HCT116 (cell line): ENCODE measurements at regions not wholly inside any gene's neighbourhood (a gene's known extent, or its start where the extent isn't known, plus 50 kb on each side); places are given as distances from the start of the nearest gene placed in this dataset.

Source experiments
- ATAC-seq: fragments of 200-7000 bp; cut with Tn5 transposase; 2 replicates; pipeline ENCODE4 v1.9.1; 2020; ENCODE audit warnings: mild to moderate bottlenecking, moderate library complexity
- BruUV-seq: library from RNA; stranded (reverse); fragments of 400-500 nt; replicated peaks from 2 replicates; lab custom pipeline; 2021; lab: Mats Ljungman, UMichigan
- CTCF ChIA-PET: fragments of 300-600 bp; sonication (Branson Sonifier 250); formaldehyde crosslinking; loops from one replicate; lab custom pipeline; 2021; ENCODE audit warnings: antibody characterized with exemption; lab: Charles Lee
- POLR2A ChIA-PET: fragments of 300-600, 350-600 bp; sonication (Branson Sonifier 250); formaldehyde crosslinking; loops from one replicate; lab custom pipeline; 2021; ENCODE audit warnings: antibody characterized with exemption; lab: Charles Lee
- RAD21 ChIA-PET, 2 experiments: fragments of 300-600 bp; sonication (Branson Sonifier 250); formaldehyde crosslinking; loops; one replicate each; lab custom pipeline; 2023; ENCODE audit warnings: low total read pairs in 2 of 2; ENCODE audit not compliant: uncharacterized antibody in 2 of 2, unreplicated experiment in 2 of 2, low non-redundant PET in 1 of 2; lab: Charles Lee
- DNase-seq: peaks from one replicate; pipeline ENCODE4 v3.0.0-alpha.2; 2010; ENCODE audit warnings: low read depth, low spot score
- H2AFZ ChIP-seq: fragments of 200-600 bp; shearing (Covaris generic), sonication (generic); 2 replicates; pipeline ENCODE4 v1.6.1; 2017; ENCODE audit warnings: low read depth, mixed run types, mixed read lengths, antibody characterized with exemption, low read length; ENCODE audit not compliant: poor library complexity, severe bottlenecking
- H3K27ac ChIP-seq: 2 replicates; pipeline ENCODE4 v1.5.1; 2012; ENCODE audit warnings: low read depth, low read length
- H3K27me3 ChIP-seq: fragments of 200-600 bp; sonication (generic); 2 replicates; pipeline ENCODE4 v1.6.1; 2016; ENCODE audit warnings: mixed run types, low read length, mixed read lengths; ENCODE audit not compliant: insufficient read depth
- H3K36me3 ChIP-seq, 2 experiments: fragments of 200-500 bp in 1 of 2; fragments of 200-600 bp in 1 of 2; sonication (Bioruptor generic) in 1 of 2; sonication (generic) in 1 of 2; 2 replicates each; pipeline versions ENCODE4 v1.5.1 to v1.6.1; 2014 to 2016; ENCODE audit warnings: low read length in 2 of 2, inconsistent platforms in 1 of 2, mixed read lengths in 1 of 2, mixed run types in 1 of 2; ENCODE audit not compliant: insufficient read depth in 2 of 2, control insufficient read depth in 1 of 2
- H3K4me1 ChIP-seq, 2 experiments: fragments of 200-600 bp in 1 of 2; sonication (generic) in 1 of 2; 2 replicates each; pipeline versions ENCODE4 v1.5.1 to v1.6.1; 2012 to 2017; ENCODE audit warnings: low read length in 2 of 2, inconsistent platforms in 1 of 2, mild to moderate bottlenecking in 1 of 2, mixed read lengths in 1 of 2, mixed run types in 1 of 2, moderate library complexity in 1 of 2; ENCODE audit not compliant: insufficient read depth in 2 of 2, control insufficient read depth in 1 of 2
- H3K4me2 ChIP-seq: fragments of 200-600 bp; sonication (generic); 2 replicates; pipeline ENCODE4 v1.6.1; 2017; ENCODE audit warnings: mixed run types, low read length, mixed read lengths
- H3K4me3 ChIP-seq, 2 experiments: fragments of 200-600 bp in 1 of 2; sonication (generic) in 1 of 2; replicated peaks in 1 of 2; 2 replicates each; pipeline ENCODE4 v1.5.1; 2011 to 2016; ENCODE audit warnings: low read length in 2 of 2, control low read depth in 1 of 2, low read depth in 1 of 2, mild to moderate bottlenecking in 1 of 2, mixed read lengths in 1 of 2, mixed run types in 1 of 2
- H3K79me2 ChIP-seq: fragments of 200-600 bp; sonication (generic); 2 replicates; pipeline ENCODE4 v1.6.1; 2017; ENCODE audit warnings: mild to moderate bottlenecking, mixed run types, low read length, moderate library complexity, mixed read lengths; ENCODE audit not compliant: insufficient read depth
- H3K9ac ChIP-seq: fragments of 200-600 bp; sonication (generic); 2 replicates; pipeline ENCODE4 v1.6.1; 2016; ENCODE audit warnings: low read length, mixed read lengths
- H3K9me2 ChIP-seq: fragments of 200-600 bp; sonication (generic), shearing (Covaris generic); 2 replicates; pipeline ENCODE4 v1.6.1; 2017; ENCODE audit warnings: mixed run types, mild to moderate bottlenecking, moderate library complexity; ENCODE audit not compliant: insufficient read depth
- H3K9me3 ChIP-seq, 2 experiments: fragments of 200-500 bp in 1 of 2; fragments of 200-600 bp in 1 of 2; sonication (Bioruptor generic) in 1 of 2; sonication (generic) in 1 of 2; 2 replicates each; pipeline ENCODE4 v1.6.1; 2014 to 2017; ENCODE audit warnings: low read length in 2 of 2, mixed read lengths in 2 of 2, inconsistent platforms in 1 of 2, low read depth in 1 of 2, mild to moderate bottlenecking in 1 of 2, mixed run types in 1 of 2, moderate library complexity in 1 of 2; ENCODE audit not compliant: control insufficient read depth in 1 of 2, insufficient read depth in 1 of 2
- H4K20me1 ChIP-seq: fragments of 200-600 bp; sonication (generic), shearing (Covaris generic); 2 replicates; pipeline ENCODE4 v1.6.1; 2017; ENCODE audit warnings: mixed run types, mild to moderate bottlenecking, moderate library complexity; ENCODE audit not compliant: insufficient read depth
- CBX3 ChIP-seq: IDR thresholded peaks from 2 replicates; pipeline ENCODE4 v1.6.1; 2012; ENCODE audit warnings: low read depth
- EGR1 ChIP-seq: IDR thresholded peaks from 2 replicates; pipeline ENCODE4 v1.6.1; 2012; ENCODE audit warnings: low read depth
- EZH2phosphoT487 ChIP-seq: fragments of 200-600 bp; IDR thresholded peaks from 2 replicates; pipeline ENCODE4 v1.6.1; 2018; ENCODE audit warnings: antibody characterized with exemption, borderline replicate concordance
- ZFX ChIP-seq: fragments of 450-650 bp; IDR thresholded peaks from 2 replicates; pipeline ENCODE4 v1.6.1; 2017
- ZNF274 ChIP-seq: fragments of 200-500 bp; sonication (Bioruptor generic); IDR thresholded peaks from 2 replicates; pipeline ENCODE4 v1.6.1; 2014; ENCODE audit warnings: mild to moderate bottlenecking, low read depth, low read length, inconsistent platforms
- intact Hi-C: fragments of 100-400 bp; cut with micrococcal nuclease; formaldehyde crosslinking; loops from 2 replicates; pipeline ENCODE4 v1.10.0; 2022
- TF ChIP-seq, protein P1 (sequence below): IDR thresholded peaks from 2 replicates; pipeline ENCODE4 v1.6.1; 2011; ENCODE audit warnings: mild to moderate bottlenecking, low read length, moderate library complexity; ENCODE audit not compliant: insufficient replicate concordance; ENCODE audit errors: extremely low read depth

DNA sequence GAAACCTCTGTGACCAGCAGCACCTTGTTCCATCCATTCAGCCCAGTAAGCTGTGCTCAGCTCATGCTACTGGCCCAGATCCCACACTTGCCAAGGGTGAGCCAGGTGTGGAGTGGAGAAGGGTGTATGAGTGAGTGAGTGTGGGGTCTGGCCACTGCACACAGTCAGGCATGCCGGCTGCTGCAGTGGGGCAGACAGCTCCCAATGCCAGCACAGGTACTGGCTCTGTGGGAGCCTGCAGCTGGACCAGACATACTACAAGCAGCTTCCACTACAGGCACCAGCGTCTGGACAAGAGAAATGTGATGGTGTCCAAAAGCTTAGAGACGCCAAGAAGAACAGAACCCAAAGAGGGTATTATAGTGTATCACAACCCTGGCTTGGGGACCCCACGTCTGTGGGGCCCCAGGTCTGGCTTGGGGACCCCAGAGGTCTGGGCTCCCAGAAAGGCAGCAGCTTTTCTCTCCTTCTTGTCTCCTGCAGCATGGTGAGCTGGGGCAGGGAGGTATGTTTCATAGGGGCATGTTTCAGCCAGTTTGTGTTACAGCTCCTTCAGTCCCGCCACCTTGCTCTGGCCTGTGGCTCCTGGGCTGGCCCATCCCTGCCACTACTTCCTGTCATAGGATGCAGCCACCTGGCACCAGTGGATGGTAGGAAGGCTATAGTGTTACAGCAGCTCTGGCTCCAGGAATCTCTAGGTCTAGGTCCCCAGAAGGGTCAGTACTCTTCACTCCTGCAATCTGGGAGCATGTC, 152.4 kb upstream of the HSF2 start:
- BruUV-seq: no TSS peak
- POLR2A ChIA-PET: no interaction called here
- CTCF ChIA-PET: no interaction called here
- Histone ChIP-seq H3K27me3 (no peaks in the 10 kb centered on the region), H3K4me3 (no peak overlapping the region), H3K79me2 (no peaks in the 10 kb centered on the region), H3K4me2 (no peak overlapping the region), H3K9me2 (no peaks in the 10 kb centered on the region), H3K27ac (no peak overlapping the region), H3K9me3 (0 out of 4 replicates have a peak, but pooled peaks cover 0 to 3% of the 10 kb centered on the region in 2 experiments), H3K4me1 (no peaks in the 10 kb centered on the region), H4K20me1 (no peaks in the 10 kb centered on the region), H3K36me3 (no peaks in the 10 kb centered on the region)
- DNase-seq (no peak), ATAC-seq (no peak)
- intact Hi-C loops: no loop called here
- TF ChIP-seq EGR1: no peak
- TF ChIP-seq, protein P1, sequence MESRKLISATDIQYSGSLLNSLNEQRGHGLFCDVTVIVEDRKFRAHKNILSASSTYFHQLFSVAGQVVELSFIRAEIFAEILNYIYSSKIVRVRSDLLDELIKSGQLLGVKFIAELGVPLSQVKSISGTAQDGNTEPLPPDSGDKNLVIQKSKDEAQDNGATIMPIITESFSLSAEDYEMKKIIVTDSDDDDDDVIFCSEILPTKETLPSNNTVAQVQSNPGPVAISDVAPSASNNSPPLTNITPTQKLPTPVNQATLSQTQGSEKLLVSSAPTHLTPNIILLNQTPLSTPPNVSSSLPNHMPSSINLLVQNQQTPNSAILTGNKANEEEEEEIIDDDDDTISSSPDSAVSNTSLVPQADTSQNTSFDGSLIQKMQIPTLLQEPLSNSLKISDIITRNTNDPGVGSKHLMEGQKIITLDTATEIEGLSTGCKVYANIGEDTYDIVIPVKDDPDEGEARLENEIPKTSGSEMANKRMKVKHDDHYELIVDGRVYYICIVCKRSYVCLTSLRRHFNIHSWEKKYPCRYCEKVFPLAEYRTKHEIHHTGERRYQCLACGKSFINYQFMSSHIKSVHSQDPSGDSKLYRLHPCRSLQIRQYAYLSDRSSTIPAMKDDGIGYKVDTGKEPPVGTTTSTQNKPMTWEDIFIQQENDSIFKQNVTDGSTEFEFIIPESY: no peak
- no peak for TF ChIP-seq EZH2phosphoT487
- no peak for TF ChIP-seq ZFX
- no peak for TF ChIP-seq ZNF274
- TF ChIP-seq CBX3: no peak
- TF ChIP-seq, all 23 proteins: peak for 0
- RAD21 ChIA-PET: no interaction called here
- Histone ChIP-seq H3K9ac (no peak overlapping the region), H2AFZ (no peak overlapping the region)
